ENCODE measurements at regions not wholly inside any gene's neighbourhood (a gene's known extent, or its start where the extent isn't known, plus 50 kb on each side); places are given as distances from the start of the nearest gene placed in this dataset.

- TF ChIP-seq, protein P1, sequence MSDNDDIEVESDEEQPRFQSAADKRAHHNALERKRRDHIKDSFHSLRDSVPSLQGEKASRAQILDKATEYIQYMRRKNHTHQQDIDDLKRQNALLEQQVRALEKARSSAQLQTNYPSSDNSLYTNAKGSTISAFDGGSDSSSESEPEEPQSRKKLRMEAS (IDR thresholded peaks at IDR 0.05): no peak
- no peak for TF ChIP-seq FOXM1 (IDR thresholded peaks at IDR 0.05; ENCODE audit: borderline replicate concordance, low read depth)
- TF ChIP-seq EP300 (IDR thresholded peaks at IDR 0.05; ENCODE audit: borderline replicate concordance): no peak
- no peak for TF ChIP-seq ZBTB7A (IDR thresholded peaks at IDR 0.05; ENCODE audit: low read depth)
- TF ChIP-seq, protein P2, sequence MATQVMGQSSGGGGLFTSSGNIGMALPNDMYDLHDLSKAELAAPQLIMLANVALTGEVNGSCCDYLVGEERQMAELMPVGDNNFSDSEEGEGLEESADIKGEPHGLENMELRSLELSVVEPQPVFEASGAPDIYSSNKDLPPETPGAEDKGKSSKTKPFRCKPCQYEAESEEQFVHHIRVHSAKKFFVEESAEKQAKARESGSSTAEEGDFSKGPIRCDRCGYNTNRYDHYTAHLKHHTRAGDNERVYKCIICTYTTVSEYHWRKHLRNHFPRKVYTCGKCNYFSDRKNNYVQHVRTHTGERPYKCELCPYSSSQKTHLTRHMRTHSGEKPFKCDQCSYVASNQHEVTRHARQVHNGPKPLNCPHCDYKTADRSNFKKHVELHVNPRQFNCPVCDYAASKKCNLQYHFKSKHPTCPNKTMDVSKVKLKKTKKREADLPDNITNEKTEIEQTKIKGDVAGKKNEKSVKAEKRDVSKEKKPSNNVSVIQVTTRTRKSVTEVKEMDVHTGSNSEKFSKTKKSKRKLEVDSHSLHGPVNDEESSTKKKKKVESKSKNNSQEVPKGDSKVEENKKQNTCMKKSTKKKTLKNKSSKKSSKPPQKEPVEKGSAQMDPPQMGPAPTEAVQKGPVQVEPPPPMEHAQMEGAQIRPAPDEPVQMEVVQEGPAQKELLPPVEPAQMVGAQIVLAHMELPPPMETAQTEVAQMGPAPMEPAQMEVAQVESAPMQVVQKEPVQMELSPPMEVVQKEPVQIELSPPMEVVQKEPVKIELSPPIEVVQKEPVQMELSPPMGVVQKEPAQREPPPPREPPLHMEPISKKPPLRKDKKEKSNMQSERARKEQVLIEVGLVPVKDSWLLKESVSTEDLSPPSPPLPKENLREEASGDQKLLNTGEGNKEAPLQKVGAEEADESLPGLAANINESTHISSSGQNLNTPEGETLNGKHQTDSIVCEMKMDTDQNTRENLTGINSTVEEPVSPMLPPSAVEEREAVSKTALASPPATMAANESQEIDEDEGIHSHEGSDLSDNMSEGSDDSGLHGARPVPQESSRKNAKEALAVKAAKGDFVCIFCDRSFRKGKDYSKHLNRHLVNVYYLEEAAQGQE (IDR thresholded peaks at IDR 0.05; ENCODE audit: low read depth): no peak
- TF ChIP-seq CREB1 (IDR thresholded peaks at IDR 0.05; ENCODE audit: low read depth): no peak
- TF ChIP-seq TAF1 (IDR thresholded peaks at IDR 0.05; ENCODE audit: low read depth): no peak
- no peak for TF ChIP-seq RAD21 (IDR thresholded peaks at IDR 0.05; ENCODE audit: low read depth)
- no peak for TF ChIP-seq TEAD4 (IDR thresholded peaks at IDR 0.05)
- no peak for TF ChIP-seq EGR1 (IDR thresholded peaks at IDR 0.05)
- TF ChIP-seq CEBPB (IDR thresholded peaks at IDR 0.05): no peak
- no peak for TF ChIP-seq NFIC (IDR thresholded peaks at IDR 0.05)
- TF ChIP-seq YY1 (IDR thresholded peaks at IDR 0.05; ENCODE audit: low read depth): no peak
- TF ChIP-seq, protein P3, sequence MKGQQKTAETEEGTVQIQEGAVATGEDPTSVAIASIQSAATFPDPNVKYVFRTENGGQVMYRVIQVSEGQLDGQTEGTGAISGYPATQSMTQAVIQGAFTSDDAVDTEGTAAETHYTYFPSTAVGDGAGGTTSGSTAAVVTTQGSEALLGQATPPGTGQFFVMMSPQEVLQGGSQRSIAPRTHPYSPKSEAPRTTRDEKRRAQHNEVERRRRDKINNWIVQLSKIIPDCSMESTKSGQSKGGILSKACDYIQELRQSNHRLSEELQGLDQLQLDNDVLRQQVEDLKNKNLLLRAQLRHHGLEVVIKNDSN (IDR thresholded peaks at IDR 0.05): no peak
Measured at GRCh38 chr6:94272327-94272726, 853.0 kb upstream of the EPHA7 start.
